ENCODE measurements at regions not wholly inside any gene's neighbourhood (a gene's known extent, or its start where the extent isn't known, plus 50 kb on each side); places are given as distances from the start of the nearest gene placed in this dataset.
"Not testable (repeated sequence)": the region's sequence is repeated elsewhere in the genome, so short reads cannot be mapped to it uniquely, and the experiment has no call there.

DNA sequence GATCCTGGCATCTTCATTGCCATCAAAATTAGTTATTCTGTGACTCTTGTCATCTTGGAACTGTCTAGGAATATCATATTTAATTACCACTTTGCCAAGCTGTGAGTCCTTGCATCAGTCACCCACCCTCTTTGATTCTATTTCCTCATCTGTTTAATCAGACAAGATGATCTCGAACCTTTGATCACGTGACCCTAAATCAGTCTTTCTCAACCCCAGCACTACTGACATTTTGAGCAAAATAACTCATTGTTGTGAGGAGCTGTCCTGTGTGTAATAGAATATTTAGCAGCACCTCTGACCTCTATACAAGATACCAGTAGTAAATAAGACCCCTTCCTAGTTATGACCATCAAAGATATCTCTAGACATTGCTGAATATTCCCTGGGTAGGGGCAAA lies 343.4 kb upstream of the ARPP21 start:
- H3K27me3 ChIP-seq (ENCODE audit: control insufficient read depth, insufficient read depth), result no peaks in the 10 kb centered on the region
- no peak overlapping the region for H3K4me3 ChIP-seq (ENCODE audit: low read length)
- no peaks in the 10 kb centered on the region for H3K4me1 ChIP-seq (ENCODE audit: control insufficient read depth, insufficient read depth, low read length)
- intact Hi-C loops (cut with DNase I), result no loop called here
- DNase-seq (no peak), ATAC-seq (no peak)
- no peak overlapping the region for H3K27ac ChIP-seq (ENCODE audit: low read length)
- 76% methylated on average over 2 of the region's 2 CpGs for WGBS
- no peaks in the 10 kb centered on the region for H3K9me3 ChIP-seq (ENCODE audit: control insufficient read depth, low read length)

DNA sequence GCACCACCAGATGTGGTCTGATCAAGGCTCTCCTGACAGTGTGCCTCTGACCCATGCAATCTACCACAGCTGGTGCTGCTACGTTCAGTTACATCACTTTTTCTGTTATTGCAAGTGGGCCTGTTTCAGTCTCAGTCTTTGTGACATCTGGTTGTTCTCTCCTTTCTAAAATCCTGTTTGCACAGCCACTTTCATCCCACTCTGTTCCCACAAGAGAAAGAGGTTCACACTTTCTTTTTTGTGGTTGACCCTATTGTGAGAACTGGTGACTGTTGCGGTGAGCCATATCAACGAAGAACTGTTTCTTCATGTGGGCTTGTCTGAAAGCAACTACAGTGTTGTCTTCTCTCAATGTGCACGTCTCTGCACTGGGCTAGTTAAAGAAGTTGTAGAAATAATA lies 342.8 kb upstream of the ARPP21 start:
- Histone ChIP-seq H3K9me3 (ENCODE audit: control insufficient read depth, low read length) (no peaks in the 10 kb centered on the region), H3K27ac (ENCODE audit: low read length) (no peak overlapping the region), H3K4me1 (ENCODE audit: control insufficient read depth, insufficient read depth, low read length) (no peaks in the 10 kb centered on the region), H3K4me3 (ENCODE audit: low read length) (no peak overlapping the region), H3K27me3 (ENCODE audit: control insufficient read depth, insufficient read depth) (no peaks in the 10 kb centered on the region)
- ATAC-seq (no peak), DNase-seq (no peak)
- WGBS, result 77% methylated on average over 4 of the region's 4 CpGs
- intact Hi-C loops (cut with DNase I), result no loop called here

DNA sequence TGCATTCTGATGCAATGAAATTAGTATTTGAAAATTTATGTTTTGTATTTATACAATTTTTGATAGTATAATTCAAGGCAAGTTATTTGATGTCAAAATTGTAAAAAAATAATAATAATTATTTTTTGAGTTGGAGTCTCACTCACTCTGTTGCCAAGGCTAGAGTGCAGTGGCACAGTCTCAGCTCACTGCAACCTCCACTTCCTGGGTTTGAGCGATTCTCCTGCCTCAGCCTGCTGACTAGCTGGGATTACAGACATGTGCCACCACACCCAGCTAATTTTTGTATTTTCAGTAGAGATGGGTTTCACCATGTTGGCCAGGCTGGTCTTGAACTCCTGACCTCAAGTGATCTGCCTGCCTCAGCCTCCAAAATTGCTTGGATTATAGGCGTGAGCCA lies 342.4 kb upstream of the ARPP21 start:
- WGBS, result 85% methylated on average over 2 of the region's 2 CpGs
- ATAC-seq; H3K4me3 ChIP-seq (ENCODE audit: low read length); DNase-seq; H3K9me3 ChIP-seq (ENCODE audit: control insufficient read depth, low read length); H3K4me1 ChIP-seq (ENCODE audit: control insufficient read depth, insufficient read depth, low read length); intact Hi-C loops (cut with DNase I); H3K27ac ChIP-seq (ENCODE audit: low read length); H3K27me3 ChIP-seq (ENCODE audit: control insufficient read depth, insufficient read depth): not testable (repeated sequence)

DNA sequence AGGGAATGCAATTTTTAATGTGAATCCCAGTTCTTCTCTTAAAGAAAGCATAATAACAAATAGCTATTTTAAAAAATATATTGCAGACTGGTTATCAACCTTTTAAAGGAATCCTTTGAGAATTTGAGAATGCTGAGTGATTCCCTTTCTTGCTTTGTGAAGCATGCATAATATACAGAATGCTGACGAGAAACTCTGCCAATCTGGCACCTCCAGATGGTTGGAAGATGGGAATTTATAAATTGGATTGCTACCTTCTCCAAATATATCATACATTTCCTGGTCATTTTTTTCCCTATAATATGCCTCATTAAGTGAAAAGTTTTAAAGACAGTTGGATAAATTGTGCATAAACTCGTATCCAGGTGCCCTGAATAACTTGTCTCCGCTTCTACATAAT lies 333.9 kb upstream of the ARPP21 start:
- Histone ChIP-seq H3K9me3 (ENCODE audit: control insufficient read depth, low read length) (no peaks in the 10 kb centered on the region), H3K4me1 (ENCODE audit: control insufficient read depth, insufficient read depth, low read length) (no peaks in the 10 kb centered on the region), H3K4me3 (ENCODE audit: low read length) (no peak overlapping the region), H3K27me3 (ENCODE audit: control insufficient read depth, insufficient read depth) (no peaks in the 10 kb centered on the region), H3K27ac (ENCODE audit: low read length) (no peak overlapping the region)
- DNase-seq (no peak), ATAC-seq (no peak)
- intact Hi-C loops (cut with DNase I), result no loop called here
- WGBS, result 88% methylated on average over 3 of the region's 3 CpGs

DNA sequence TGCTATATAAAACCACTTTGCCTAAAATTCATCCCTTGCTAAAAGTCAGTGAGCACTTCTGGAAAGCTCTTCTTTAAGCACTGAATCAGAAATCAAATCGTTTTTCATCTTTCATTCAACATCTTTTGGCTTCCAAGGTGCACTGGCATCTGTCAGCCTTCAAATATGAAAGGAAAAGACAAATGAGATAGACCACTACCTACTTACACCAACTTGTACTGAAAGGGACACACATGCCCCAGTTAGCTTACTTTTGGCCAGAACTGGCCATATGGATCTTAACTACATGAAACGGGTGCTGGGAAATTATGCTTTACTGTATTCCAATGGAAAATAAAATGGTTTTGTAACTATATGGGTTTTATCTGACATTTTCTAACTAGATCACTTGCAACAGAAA lies 332.0 kb upstream of the ARPP21 start:
- WGBS, result 68% methylated on average over 2 of the region's 2 CpGs
- no peaks in the 10 kb centered on the region for H3K4me1 ChIP-seq (ENCODE audit: control insufficient read depth, insufficient read depth, low read length)
- no peak overlapping the region for H3K27ac ChIP-seq (ENCODE audit: low read length)
- no peak overlapping the region for H3K4me3 ChIP-seq (ENCODE audit: low read length)
- intact Hi-C loops (cut with DNase I), result no loop called here
- no peaks in the 10 kb centered on the region for H3K9me3 ChIP-seq (ENCODE audit: control insufficient read depth, low read length)
- DNase-seq, result no peak
- no peak for ATAC-seq
- H3K27me3 ChIP-seq (ENCODE audit: control insufficient read depth, insufficient read depth), result no peaks in the 10 kb centered on the region

DNA sequence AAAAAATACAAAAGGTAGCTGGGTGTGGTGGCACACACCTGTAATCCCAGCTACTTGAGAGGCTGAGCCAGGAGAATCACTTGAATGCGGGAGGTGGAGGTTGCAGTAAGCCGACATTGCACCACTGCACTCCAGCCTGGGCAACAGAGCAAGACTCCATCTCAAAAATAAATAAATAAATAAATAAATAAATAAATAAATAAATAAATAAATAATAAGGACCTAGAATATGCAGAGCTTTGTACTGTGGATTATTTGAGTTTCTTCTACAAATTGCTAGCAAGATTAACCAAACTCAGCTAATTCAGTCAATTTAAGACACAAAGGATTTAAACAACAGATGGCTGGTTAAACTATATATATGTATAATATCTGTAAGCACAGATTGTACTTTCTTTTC lies 322.5 kb upstream of the ARPP21 start:
- H3K9me3 ChIP-seq (ENCODE audit: control insufficient read depth, low read length); H3K4me3 ChIP-seq (ENCODE audit: low read length); H3K27me3 ChIP-seq (ENCODE audit: control insufficient read depth, insufficient read depth); ATAC-seq; DNase-seq; H3K4me1 ChIP-seq (ENCODE audit: control insufficient read depth, insufficient read depth, low read length); intact Hi-C loops (cut with DNase I); H3K27ac ChIP-seq (ENCODE audit: low read length): not testable (repeated sequence)
- WGBS, result 97% methylated on average over 2 of the region's 2 CpGs

DNA sequence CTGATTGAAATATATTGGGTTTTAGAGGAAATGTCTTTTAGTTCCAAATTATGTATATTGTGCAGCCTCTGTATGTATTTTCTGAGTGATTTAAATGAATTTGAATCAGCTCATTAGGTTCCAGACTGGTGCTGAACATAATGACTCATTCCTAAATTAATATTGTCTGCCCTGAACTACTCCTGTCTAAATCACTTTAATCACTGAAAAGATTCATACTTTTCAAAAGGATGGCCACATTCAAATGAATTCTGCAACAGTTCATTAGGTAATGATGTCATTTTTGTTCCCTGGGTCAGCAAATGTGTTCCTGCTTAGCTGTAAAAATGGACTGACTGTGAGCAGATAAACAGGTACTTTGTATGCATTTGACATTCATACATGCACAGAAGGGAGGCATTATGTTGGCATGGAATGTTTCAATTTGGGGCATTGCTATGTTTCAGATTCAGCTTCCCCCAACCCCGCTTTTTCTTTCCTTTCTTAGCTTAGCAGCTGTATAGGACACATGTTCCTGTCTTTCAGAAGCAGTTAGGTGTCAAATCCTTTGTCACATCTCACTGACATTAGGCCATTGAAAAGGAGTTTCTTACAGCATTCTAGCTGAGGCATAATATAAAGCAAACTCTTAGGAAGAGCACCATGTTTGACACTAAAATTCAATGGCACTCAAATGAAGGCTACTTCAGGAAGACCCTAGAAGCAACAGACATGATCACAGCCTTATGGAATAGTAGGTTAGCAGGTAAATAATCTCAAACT lies 318.5 kb upstream of the ARPP21 start:
- no peak overlapping the region for H3K4me3 ChIP-seq (ENCODE audit: low read length)

DNA sequence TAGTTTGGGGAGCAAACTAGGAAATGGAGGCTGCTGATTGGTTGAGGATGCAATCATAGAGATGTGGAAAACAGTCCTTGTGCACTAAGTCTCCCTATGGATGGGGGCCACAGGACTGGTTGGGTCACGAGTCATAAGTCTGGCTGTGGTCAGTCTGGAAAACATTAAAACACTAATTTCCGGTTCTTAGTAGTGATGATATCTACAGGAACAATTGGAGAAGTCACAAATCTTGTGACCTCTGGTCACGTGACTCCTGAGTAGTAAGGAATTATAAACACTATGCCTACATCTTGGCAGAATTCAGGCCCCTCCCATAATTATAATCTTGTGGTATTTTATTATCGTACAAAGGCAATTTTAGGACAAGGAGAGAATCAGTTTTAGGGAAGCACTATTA lies 317.3 kb upstream of the ARPP21 start:
- Histone ChIP-seq H3K27ac (ENCODE audit: low read length) (no peak overlapping the region), H3K27me3 (ENCODE audit: control insufficient read depth, insufficient read depth) (no peaks in the 10 kb centered on the region), H3K4me3 (ENCODE audit: low read length) (no peak overlapping the region), H3K4me1 (ENCODE audit: control insufficient read depth, insufficient read depth, low read length) (no peaks in the 10 kb centered on the region), H3K9me3 (ENCODE audit: control insufficient read depth, low read length) (no peaks in the 10 kb centered on the region)
- ATAC-seq (no peak), DNase-seq (no peak)
- WGBS, result 39% methylated on average over 4 of the region's 4 CpGs
- intact Hi-C loops (cut with DNase I), result no loop called here

More for the DNA sequence above, 318.5 kb upstream of the ARPP21 start:
- Histone ChIP-seq H3K4me1 (ENCODE audit: control insufficient read depth, insufficient read depth, low read length) (no peaks in the 10 kb centered on the region), H3K9me3 (ENCODE audit: control insufficient read depth, low read length) (no peaks in the 10 kb centered on the region), H3K27me3 (ENCODE audit: control insufficient read depth, insufficient read depth) (no peaks in the 10 kb centered on the region), H3K27ac (ENCODE audit: low read length) (no peak overlapping the region)
- no peak for ATAC-seq
- WGBS, result 80% methylated on average over 1 of the region's 1 CpG
- no peak for DNase-seq
- intact Hi-C loops (cut with DNase I), result no loop called here

DNA sequence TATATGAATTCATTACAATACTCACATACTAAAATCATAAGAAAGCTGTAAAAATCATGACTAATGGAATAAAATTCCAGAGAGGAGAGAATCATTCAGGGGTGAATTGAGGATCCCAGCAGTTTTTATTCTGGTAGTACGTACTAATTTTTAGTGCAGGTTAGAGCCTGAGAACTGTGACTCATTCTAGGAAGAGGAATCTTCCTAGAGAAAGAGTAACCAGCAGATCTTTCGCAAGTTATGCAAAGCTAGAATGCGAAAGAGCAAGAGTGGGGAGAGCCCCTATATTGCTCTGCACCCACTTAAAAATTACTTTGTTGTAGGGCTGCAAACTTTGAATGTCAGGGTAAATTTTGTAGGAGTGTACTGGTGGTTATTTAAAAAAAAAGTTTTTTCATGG lies 303.6 kb upstream of the ARPP21 start:
- WGBS, result 91% methylated on average over 3 of the region's 3 CpGs
- DNase-seq (no peak), ATAC-seq (no peak)
- H3K4me1 ChIP-seq (ENCODE audit: control insufficient read depth, insufficient read depth, low read length), result no peaks in the 10 kb centered on the region
- H3K9me3 ChIP-seq (ENCODE audit: control insufficient read depth, low read length), result no peaks in the 10 kb centered on the region
- intact Hi-C loops (cut with DNase I), result no loop called here
- H3K27me3 ChIP-seq (ENCODE audit: control insufficient read depth, insufficient read depth), result no peaks in the 10 kb centered on the region
- H3K27ac ChIP-seq (ENCODE audit: low read length), result no peak overlapping the region
- H3K4me3 ChIP-seq (ENCODE audit: low read length), result no peak overlapping the region

DNA sequence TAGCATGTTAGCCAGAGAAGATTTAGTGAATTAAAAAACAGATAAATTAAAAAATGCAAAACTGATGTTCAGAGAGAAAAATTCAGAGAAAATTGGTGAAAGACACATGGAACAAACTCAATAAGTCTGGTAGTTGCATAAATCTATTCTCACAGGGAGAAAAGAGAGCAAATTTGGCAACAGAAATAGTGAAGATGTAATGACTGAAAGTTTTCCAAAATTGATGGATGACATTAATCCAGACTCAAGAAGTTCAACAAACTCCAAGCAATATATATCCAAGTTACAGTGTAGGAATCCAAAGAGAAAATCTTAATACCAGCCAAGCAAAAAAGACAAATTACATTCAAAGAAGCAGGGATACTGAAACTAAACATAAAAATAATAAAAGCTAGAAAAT lies 302.7 kb upstream of the ARPP21 start:
- intact Hi-C loops (cut with DNase I), result no loop called here
- Histone ChIP-seq H3K9me3 (ENCODE audit: control insufficient read depth, low read length) (no peaks in the 10 kb centered on the region), H3K4me1 (ENCODE audit: control insufficient read depth, insufficient read depth, low read length) (no peaks in the 10 kb centered on the region), H3K27ac (ENCODE audit: low read length) (no peak overlapping the region), H3K27me3 (ENCODE audit: control insufficient read depth, insufficient read depth) (no peaks in the 10 kb centered on the region), H3K4me3 (ENCODE audit: low read length) (no peak overlapping the region)
- DNase-seq, result no peak
- ATAC-seq, result no peak

DNA sequence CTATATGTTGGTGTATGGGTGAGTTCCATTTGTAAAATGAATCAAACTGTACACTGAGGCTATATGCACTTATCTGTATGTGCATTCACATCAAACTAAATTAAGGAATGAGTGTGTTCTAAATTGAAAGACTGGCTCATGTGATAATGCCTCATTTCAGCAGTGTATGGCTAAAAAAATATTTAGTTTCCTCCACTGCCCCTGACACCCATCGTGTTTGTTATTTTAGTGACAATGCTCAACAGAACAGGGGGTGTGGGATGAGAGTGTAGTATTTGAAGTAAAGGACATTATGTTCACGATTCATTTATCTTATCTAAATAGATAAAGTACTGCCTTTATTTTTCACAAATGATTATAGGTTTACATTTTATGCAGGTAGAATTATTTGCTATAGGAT lies 301.1 kb upstream of the ARPP21 start:
- 31% methylated on average over 2 of the region's 2 CpGs for WGBS
- Histone ChIP-seq H3K27ac (ENCODE audit: low read length) (no peak overlapping the region), H3K27me3 (ENCODE audit: control insufficient read depth, insufficient read depth) (no peaks in the 10 kb centered on the region), H3K4me3 (ENCODE audit: low read length) (no peak overlapping the region), H3K9me3 (ENCODE audit: control insufficient read depth, low read length) (no peaks in the 10 kb centered on the region), H3K4me1 (ENCODE audit: control insufficient read depth, insufficient read depth, low read length) (no peaks in the 10 kb centered on the region)
- DNase-seq (no peak), ATAC-seq (no peak)
- intact Hi-C loops (cut with DNase I), result no loop called here

DNA sequence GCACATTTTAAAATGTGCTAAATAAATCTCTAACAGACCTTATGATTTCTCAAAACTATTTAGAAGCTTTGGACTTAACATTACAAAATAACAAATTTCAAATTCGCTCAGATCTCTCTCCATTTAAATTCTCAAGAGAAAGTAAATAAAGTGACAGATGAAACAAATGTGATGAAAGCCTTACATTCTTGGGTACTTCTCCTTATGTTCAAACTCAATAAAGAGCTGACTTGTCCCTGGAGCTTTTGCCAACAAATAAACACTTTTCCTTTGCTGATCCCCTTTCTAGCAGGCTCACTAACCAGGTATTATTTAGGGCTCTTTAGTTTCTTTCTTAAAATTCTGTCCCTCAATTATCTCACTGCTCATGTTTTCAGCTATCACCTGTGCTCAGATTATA lies 259.1 kb upstream of the ARPP21 start:
- DNase-seq, result no peak

More for the DNA sequence above, 259.1 kb upstream of the ARPP21 start:
- Histone ChIP-seq H3K9me3 (ENCODE audit: control insufficient read depth, low read length) (no peaks in the 10 kb centered on the region), H3K27me3 (ENCODE audit: control insufficient read depth, insufficient read depth) (no peaks in the 10 kb centered on the region), H3K27ac (ENCODE audit: low read length) (no peak overlapping the region), H3K4me3 (ENCODE audit: low read length) (no peak overlapping the region), H3K4me1 (ENCODE audit: control insufficient read depth, insufficient read depth, low read length) (peaks cover 1% of the 10 kb centered on the region)
- intact Hi-C loops (cut with DNase I), result no loop called here
- 91% methylated on average over 1 of the region's 1 CpG for WGBS
- ATAC-seq, result no peak

Measured in right cardiac atrium (tissue), 5 donors.